Parathyroid adenoma (tissue), 2 donors: ENCODE measurements at regions not wholly inside any gene's neighbourhood (a gene's known extent, or its start where the extent isn't known, plus 50 kb on each side); places are given as distances from the start of the nearest gene placed in this dataset.
"Not testable (repeated sequence)": the region's sequence is repeated elsewhere in the genome, so short reads cannot be mapped to it uniquely, and the experiment has no call there.

Experiments
- H2AFZ ChIP-seq: fragments of 300-600 bp; sonication (generic); one replicate; pipeline ENCODE4 v1.7.0; 2017; ENCODE audit warnings: antibody characterized with exemption, mild to moderate bottlenecking
- H3K27ac ChIP-seq: fragments of 300-600 bp; sonication (generic); one replicate; pipeline ENCODE4 v1.7.0; 2017
- H3K27me3 ChIP-seq: fragments of 300-600 bp; sonication (generic); one replicate; pipeline ENCODE4 v1.7.0; 2017; ENCODE audit warnings: low read length; ENCODE audit not compliant: control insufficient read depth, insufficient read depth
- H3K36me3 ChIP-seq: fragments of 300-600 bp; sonication (generic); one replicate; pipeline ENCODE4 v1.7.0; 2017; ENCODE audit warnings: low read length; ENCODE audit not compliant: control insufficient read depth, insufficient read depth
- H3K4me1 ChIP-seq: fragments of 300-600 bp; sonication (generic); one replicate; pipeline ENCODE4 v1.7.0; 2017; ENCODE audit warnings: control low read depth
- H3K4me2 ChIP-seq: fragments of 300-600 bp; sonication (generic); one replicate; pipeline ENCODE4 v1.7.0; 2017; ENCODE audit warnings: low read length
- H3K4me3 ChIP-seq: fragments of 300-600 bp; sonication (generic); one replicate; pipeline ENCODE4 v1.7.0; 2017; ENCODE audit warnings: low read depth, low read length
- H3K79me2 ChIP-seq: fragments of 300-600 bp; sonication (generic); one replicate; pipeline ENCODE4 v1.7.0; 2017; ENCODE audit warnings: control low read depth
- H3K9ac ChIP-seq: fragments of 300-600 bp; sonication (generic); one replicate; pipeline ENCODE4 v1.7.0; 2017; ENCODE audit warnings: mild to moderate bottlenecking
- H3K9me3 ChIP-seq: fragments of 300-600 bp; sonication (generic); one replicate; pipeline ENCODE4 v1.7.0; 2017; ENCODE audit warnings: low read length; ENCODE audit not compliant: control insufficient read depth
- TF ChIP-seq, protein P1 (sequence below): fragments of 300-600 bp; sonication (generic); IDR thresholded peaks from one replicate; pipeline ENCODE4 v1.7.0; 2017; ENCODE audit warnings: antibody characterized with exemption, mild to moderate bottlenecking
- donor health status: primary hyperparathyroidism.

DNA sequence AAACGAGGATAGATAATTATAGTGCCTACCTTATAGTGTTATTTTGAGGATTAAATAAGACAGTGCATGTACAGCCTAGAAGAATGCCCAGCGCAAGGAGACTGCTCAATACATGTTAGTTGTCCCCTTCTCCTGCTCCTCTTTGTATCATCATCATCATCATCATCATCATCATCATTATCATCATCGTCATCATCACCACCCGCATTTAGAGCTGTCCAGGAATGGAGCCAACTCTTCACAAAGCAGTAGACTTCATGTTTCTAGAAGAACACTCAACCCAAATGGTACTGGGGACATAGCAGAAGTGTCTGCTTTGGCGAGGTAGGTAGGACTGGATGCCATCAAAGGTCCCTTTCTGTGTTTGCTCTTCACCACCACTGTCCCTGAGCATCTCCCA is 116.0 kb downstream of the TRIM43 start:
- no peaks in the 10 kb centered on the region for H3K36me3 ChIP-seq
- TF ChIP-seq, protein P1, sequence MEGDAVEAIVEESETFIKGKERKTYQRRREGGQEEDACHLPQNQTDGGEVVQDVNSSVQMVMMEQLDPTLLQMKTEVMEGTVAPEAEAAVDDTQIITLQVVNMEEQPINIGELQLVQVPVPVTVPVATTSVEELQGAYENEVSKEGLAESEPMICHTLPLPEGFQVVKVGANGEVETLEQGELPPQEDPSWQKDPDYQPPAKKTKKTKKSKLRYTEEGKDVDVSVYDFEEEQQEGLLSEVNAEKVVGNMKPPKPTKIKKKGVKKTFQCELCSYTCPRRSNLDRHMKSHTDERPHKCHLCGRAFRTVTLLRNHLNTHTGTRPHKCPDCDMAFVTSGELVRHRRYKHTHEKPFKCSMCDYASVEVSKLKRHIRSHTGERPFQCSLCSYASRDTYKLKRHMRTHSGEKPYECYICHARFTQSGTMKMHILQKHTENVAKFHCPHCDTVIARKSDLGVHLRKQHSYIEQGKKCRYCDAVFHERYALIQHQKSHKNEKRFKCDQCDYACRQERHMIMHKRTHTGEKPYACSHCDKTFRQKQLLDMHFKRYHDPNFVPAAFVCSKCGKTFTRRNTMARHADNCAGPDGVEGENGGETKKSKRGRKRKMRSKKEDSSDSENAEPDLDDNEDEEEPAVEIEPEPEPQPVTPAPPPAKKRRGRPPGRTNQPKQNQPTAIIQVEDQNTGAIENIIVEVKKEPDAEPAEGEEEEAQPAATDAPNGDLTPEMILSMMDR: no peak
- no peaks in the 10 kb centered on the region for H3K9me3 ChIP-seq
- no peak overlapping the region for H2AFZ ChIP-seq
- no peaks in the 10 kb centered on the region for H3K79me2 ChIP-seq
- H3K9ac ChIP-seq: no peak overlapping the region
- no peaks in the 10 kb centered on the region for H3K4me1 ChIP-seq
- H3K4me2 ChIP-seq: no peak overlapping the region
- no peak overlapping the region for H3K4me3 ChIP-seq
- H3K27me3 ChIP-seq: no peaks in the 10 kb centered on the region
- no peak overlapping the region for H3K27ac ChIP-seq

DNA sequence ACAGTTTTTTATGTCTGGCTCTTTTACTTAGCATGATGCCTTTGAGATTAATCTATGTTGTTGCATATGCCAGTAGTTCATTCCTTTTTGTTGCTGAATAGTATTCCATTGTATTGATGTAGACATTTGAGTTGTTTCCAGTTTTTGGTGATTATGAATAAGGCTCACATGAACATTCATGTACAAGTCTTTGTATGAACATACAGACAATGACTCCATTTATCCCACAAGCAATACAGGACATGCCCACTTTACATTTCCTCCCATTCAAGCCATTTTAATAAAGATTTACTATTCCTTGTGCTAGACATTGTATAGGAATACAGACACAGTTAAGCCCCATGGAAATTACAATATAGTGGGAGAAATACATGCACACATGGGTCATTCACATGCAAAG is 118.0 kb downstream of the TRIM43 start:
- H3K36me3 ChIP-seq: no peaks in the 10 kb centered on the region
- H3K9me3 ChIP-seq: no peaks in the 10 kb centered on the region
- H3K79me2 ChIP-seq: no peaks in the 10 kb centered on the region
- H3K4me2 ChIP-seq: no peak overlapping the region
- H3K9ac ChIP-seq: no peak overlapping the region
- H3K27me3 ChIP-seq: no peaks in the 10 kb centered on the region
- H3K4me3 ChIP-seq: no peak overlapping the region
- no peaks in the 10 kb centered on the region for H3K4me1 ChIP-seq
- no peak overlapping the region for H3K27ac ChIP-seq
- no peak overlapping the region for H2AFZ ChIP-seq
- TF ChIP-seq, protein P1: no peak

DNA sequence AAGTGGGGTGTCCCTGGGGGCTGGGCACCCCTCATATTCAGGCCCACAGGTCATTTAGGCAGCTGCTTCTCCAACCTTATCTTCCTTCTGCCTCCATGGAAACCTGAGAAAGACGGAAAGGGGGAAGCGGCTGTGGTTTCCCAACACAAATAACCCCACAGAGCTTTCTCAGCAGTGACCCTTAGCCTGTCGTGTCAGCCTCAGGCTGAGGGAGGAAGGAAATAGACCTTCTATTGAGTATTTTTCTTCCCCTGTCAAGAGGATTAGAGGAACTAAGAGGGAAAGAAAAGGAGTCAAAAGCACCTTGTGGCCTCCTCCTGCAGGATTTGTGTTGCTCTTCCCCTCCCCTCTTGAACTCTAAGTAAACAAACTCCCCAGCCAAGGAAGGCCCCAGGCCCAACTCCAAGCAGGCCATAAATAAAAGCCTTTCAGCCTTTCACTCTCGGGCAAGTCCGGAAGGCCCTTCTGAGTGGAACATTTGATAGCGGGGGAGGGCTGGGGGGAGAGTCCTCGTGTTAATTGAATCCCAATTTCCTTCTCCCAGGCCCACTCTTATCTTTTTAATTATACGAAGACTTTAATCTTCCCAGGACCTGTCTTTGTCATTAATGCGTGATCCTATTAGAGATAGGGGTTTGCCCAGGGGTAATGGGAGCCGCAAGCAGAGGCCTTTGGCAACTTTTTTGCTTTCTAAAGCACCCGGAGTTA is 121.8 kb downstream of the TRIM43 start:
- H3K9me3 ChIP-seq, H3K79me2 ChIP-seq, H3K4me2 ChIP-seq, H3K36me3 ChIP-seq, H2AFZ ChIP-seq, H3K4me1 ChIP-seq, H3K27me3 ChIP-seq, H3K9ac ChIP-seq, H3K27ac ChIP-seq, H3K4me3 ChIP-seq: not testable (repeated sequence)

DNA sequence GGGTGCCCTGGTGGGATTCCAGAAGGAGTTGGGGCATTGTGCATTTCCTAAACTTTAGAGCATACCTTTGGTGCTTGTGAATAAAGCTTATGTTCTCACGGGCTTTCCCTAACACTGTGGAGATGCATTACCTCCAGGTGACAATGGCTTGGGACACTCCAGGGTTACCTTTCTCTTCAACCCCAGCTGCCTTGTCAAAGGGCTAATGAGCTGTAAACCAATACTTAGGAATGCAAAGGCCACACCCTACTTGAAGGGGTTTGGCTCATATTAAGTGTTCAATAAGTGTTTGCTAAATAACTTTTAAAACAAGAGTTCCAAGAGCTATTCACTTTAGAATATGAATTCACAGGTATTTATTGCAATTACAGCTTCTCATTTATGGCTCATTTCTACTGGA is 122.6 kb downstream of the TRIM43 start:
- not testable (repeated sequence) for H3K4me3 ChIP-seq, H3K36me3 ChIP-seq, H3K4me2 ChIP-seq, H3K27ac ChIP-seq, H3K9me3 ChIP-seq, H3K79me2 ChIP-seq, H3K4me1 ChIP-seq, H3K9ac ChIP-seq, H2AFZ ChIP-seq, H3K27me3 ChIP-seq

DNA sequence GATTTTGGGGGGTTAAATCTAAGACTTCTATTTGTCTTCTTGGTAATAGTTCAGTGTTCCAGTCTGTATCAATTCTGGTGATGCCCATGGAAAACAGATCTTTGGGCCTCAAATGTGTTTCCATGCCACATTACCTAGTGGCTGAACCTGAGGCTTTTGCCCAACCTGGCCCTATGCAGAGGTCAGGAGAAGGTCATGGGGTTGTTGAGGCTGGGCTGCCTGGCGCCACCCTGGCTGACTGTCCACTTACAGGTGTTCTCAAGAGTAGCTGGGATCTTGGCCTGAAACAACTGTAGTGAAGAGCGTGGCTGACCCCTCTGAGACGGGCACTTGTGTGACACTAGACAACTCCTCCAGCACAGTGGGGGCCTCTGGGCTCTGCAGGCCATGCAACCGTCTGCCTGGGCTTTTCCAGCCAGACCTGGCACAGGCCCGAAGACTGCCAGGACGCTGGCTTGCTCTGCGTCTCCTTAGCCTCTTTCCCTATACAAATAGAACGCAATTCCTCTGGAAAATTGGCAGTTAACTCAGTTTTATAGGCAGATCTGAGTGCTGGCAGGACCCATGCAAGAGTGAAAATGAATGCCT is 127.8 kb downstream of the TRIM43 start:
- Histone ChIP-seq H3K4me1 (no peaks in the 10 kb centered on the region), H2AFZ (no peak overlapping the region), H3K9me3 (no peaks in the 10 kb centered on the region), H3K27me3 (no peaks in the 10 kb centered on the region), H3K27ac (no peak overlapping the region), H3K4me2 (no peak overlapping the region), H3K4me3 (no peak overlapping the region), H3K36me3 (no peaks in the 10 kb centered on the region), H3K79me2 (no peaks in the 10 kb centered on the region), H3K9ac (no peak overlapping the region)
- TF ChIP-seq, protein P1: no peak

DNA sequence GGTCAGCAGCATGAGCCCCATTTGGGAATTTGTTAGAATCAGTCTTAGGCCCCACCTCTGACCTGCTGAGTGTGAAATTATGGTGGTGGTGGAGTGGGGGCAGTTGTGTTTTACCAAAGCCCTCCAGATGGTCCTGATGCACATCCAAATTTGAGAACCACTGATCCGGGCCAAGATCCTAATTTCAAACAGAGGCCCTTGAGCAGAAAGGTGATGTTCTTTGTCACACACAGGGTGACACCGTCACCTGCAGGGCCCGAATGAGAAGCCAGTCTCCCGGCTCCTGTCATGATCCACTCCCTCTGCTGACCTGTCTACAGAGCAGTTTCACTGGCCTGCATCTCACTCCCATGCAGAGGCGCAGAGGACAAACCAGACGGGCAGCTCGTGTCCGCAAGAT is 129.9 kb downstream of the TRIM43 start:
- Histone ChIP-seq H3K27me3 (no peaks in the 10 kb centered on the region), H3K36me3 (no peaks in the 10 kb centered on the region), H3K9ac (no peak overlapping the region), H2AFZ (no peak overlapping the region), H3K4me2 (no peak overlapping the region), H3K4me1 (no peaks in the 10 kb centered on the region), H3K9me3 (no peaks in the 10 kb centered on the region), H3K27ac (no peak overlapping the region), H3K79me2 (no peaks in the 10 kb centered on the region), H3K4me3 (no peak overlapping the region)
- TF ChIP-seq, protein P1: no peak
